Ascending aorta (tissue), 2 donors: ENCODE measurements at regions not wholly inside any gene's neighbourhood (a gene's known extent, or its start where the extent isn't known, plus 50 kb on each side); places are given as distances from the start of the nearest gene placed in this dataset.

Experiments
- DNase-seq, 2 donors: peaks; one replicate each; pipeline ENCODE4 v3.0.0-alpha.2; 2019; ENCODE audit warnings: low spot score in 2 of 2
- H3K27ac ChIP-seq, 2 donors: fragments of 200-600 bp; sonication (generic); one replicate each; pipeline ENCODE4 v1.5.1; 2016 to 2017; ENCODE audit warnings: mild to moderate bottlenecking in 1 of 2
- H3K27me3 ChIP-seq: fragments of 200-600 bp; sonication (generic); one replicate; pipeline ENCODE4 v1.5.1; 2017
- H3K36me3 ChIP-seq, 2 donors: fragments of 200-600 bp; sonication (generic); one replicate each; pipeline ENCODE4 v1.5.1; 2016
- H3K4me1 ChIP-seq, 2 donors: fragments of 200-600 bp; sonication (generic); one replicate each; pipeline ENCODE4 v1.5.1; 2016 to 2017; ENCODE audit warnings: mild to moderate bottlenecking in 1 of 2
- H3K4me3 ChIP-seq, 2 donors: fragments of 200-600 bp; sonication (generic); one replicate each; pipeline ENCODE4 v1.5.1; 2016 to 2017; ENCODE audit warnings: mild to moderate bottlenecking in 1 of 2
- H3K9me3 ChIP-seq, 2 donors: fragments of 200-600 bp; sonication (generic); one replicate each; pipeline ENCODE4 v1.5.1; 2016
- intact Hi-C: fragments of 100-400 bp; cut with DNase I; formaldehyde crosslinking; loops from one replicate; pipeline ENCODE4 v1.15.1; 2023
- TF ChIP-seq, protein P1 (sequence below), 3 experiments: fragments of 200-600 bp in 2 of 3; fragments of 450-650 bp in 1 of 3; sonication (generic) in 2 of 3; IDR thresholded peaks; one replicate each; pipeline ENCODE4 v1.5.1; 2016 to 2019; ENCODE audit warnings: antibody characterized with exemption in 3 of 3, mild to moderate bottlenecking in 1 of 3, moderate library complexity in 1 of 3

DNA sequence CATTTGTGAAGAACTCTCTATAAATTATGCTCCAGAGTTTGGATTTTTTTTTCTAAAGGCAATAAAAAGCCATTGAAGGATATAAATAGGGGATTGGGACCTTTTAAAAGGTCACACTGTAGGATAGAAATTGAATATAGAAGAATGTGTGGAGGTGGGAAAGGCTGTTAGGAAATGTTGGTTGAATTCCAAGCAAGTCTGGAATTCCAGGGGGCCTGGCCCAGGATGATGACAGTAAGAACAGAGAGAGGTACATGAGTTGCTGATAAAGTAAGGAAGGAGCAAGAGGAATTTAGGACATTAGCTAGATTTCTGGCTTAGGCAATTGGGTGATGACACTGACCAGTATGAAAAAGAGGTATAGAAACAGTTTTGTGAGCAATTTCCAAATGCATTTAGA lies 95.4 kb upstream of the USP38 start:
- Histone ChIP-seq H3K4me1 (no peaks in the 10 kb centered on the region), H3K27me3 (no peaks in the 10 kb centered on the region), H3K9me3 (no peaks in the 10 kb centered on the region), H3K36me3 (no peaks in the 10 kb centered on the region), H3K4me3 (no peak overlapping the region), H3K27ac (no peak overlapping the region)
- no peak for DNase-seq
- intact Hi-C loops = loop anchor here (10.0 kb wide), 1 partner anchor 964 kb away; no protein-coding TSS in a partner anchor
- TF ChIP-seq, protein P1, sequence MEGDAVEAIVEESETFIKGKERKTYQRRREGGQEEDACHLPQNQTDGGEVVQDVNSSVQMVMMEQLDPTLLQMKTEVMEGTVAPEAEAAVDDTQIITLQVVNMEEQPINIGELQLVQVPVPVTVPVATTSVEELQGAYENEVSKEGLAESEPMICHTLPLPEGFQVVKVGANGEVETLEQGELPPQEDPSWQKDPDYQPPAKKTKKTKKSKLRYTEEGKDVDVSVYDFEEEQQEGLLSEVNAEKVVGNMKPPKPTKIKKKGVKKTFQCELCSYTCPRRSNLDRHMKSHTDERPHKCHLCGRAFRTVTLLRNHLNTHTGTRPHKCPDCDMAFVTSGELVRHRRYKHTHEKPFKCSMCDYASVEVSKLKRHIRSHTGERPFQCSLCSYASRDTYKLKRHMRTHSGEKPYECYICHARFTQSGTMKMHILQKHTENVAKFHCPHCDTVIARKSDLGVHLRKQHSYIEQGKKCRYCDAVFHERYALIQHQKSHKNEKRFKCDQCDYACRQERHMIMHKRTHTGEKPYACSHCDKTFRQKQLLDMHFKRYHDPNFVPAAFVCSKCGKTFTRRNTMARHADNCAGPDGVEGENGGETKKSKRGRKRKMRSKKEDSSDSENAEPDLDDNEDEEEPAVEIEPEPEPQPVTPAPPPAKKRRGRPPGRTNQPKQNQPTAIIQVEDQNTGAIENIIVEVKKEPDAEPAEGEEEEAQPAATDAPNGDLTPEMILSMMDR (IDR thresholded peaks at IDR 0.05) = no peak

- no peaks in the 10 kb centered on the region for H3K9me3 ChIP-seq
- H3K36me3 ChIP-seq = no peaks in the 10 kb centered on the region
- H3K27me3 ChIP-seq = no peaks in the 10 kb centered on the region
- H3K4me1 ChIP-seq = no peaks in the 10 kb centered on the region
- DNase-seq = no peak
- TF ChIP-seq, protein P1 (IDR thresholded peaks at IDR 0.05) = no peak
- intact Hi-C loops = loop anchor here (10.0 kb wide), 1 partner anchor 965 kb away; no protein-coding TSS in a partner anchor
- H3K27ac ChIP-seq = no peak overlapping the region
- H3K4me3 ChIP-seq = no peak overlapping the region
Measured at GRCh38 chr4:143089847-143090246, 94.9 kb upstream of the USP38 start.

DNA sequence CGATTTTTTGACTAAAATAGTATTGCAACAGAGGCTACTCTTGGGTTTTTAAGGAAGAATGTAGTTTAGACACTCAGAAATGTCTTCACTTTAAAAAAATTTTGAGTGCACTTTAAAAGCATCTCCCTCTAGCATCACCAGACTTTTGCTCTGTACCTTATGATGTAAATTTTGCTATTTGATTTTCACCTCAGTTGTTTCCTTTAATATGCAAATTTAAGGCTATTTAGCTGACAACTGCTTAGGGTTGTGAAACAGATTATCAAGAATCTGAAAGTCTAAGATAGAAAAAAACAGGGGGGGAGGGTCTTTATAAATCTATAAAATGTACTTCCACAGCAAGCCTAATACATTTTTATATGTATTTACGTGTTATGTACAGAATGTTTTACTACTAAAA lies 92.9 kb upstream of the USP38 start:
- Histone ChIP-seq H3K36me3 (no peaks in the 10 kb centered on the region), H3K27me3 (no peaks in the 10 kb centered on the region), H3K27ac (no peak overlapping the region), H3K9me3 (no peaks in the 10 kb centered on the region), H3K4me3 (no peak overlapping the region), H3K4me1 (no peaks in the 10 kb centered on the region)
- TF ChIP-seq, protein P1 (IDR thresholded peaks at IDR 0.05) = no peak
- intact Hi-C loops = no loop called here
- DNase-seq = no peak

- Histone ChIP-seq H3K9me3 (no peaks in the 10 kb centered on the region), H3K27ac (no peak overlapping the region), H3K36me3 (no peaks in the 10 kb centered on the region), H3K4me3 (no peak overlapping the region), H3K27me3 (no peaks in the 10 kb centered on the region), H3K4me1 (no peaks in the 10 kb centered on the region)
- intact Hi-C loops = no loop called here
- DNase-seq = no peak
- TF ChIP-seq, protein P1 (IDR thresholded peaks at IDR 0.05) = no peak
Measured at GRCh38 chr4:143095447-143095846, 89.3 kb upstream of the USP38 start.

GRCh38 chr4:143097751-143098150 lies 87.0 kb upstream of the USP38 start:
- DNase-seq = no peak
- Histone ChIP-seq H3K4me1 (no peaks in the 10 kb centered on the region), H3K27me3 (no peaks in the 10 kb centered on the region), H3K9me3 (no peaks in the 10 kb centered on the region), H3K4me3 (no peak overlapping the region), H3K27ac (no peak overlapping the region), H3K36me3 (no peaks in the 10 kb centered on the region)
- intact Hi-C loops = no loop called here
- TF ChIP-seq, protein P1 (IDR thresholded peaks at IDR 0.05) = no peak

GRCh38 chr4:143099693-143100092 lies 85.0 kb upstream of the USP38 start:
- intact Hi-C loops = no loop called here
- Histone ChIP-seq H3K27ac (no peak overlapping the region), H3K36me3 (no peaks in the 10 kb centered on the region), H3K4me1 (no peaks in the 10 kb centered on the region), H3K27me3 (no peaks in the 10 kb centered on the region), H3K9me3 (no peaks in the 10 kb centered on the region), H3K4me3 (no peak overlapping the region)
- DNase-seq = no peak
- TF ChIP-seq, protein P1 (IDR thresholded peaks at IDR 0.05) = no peak
